Endodermal cell (in vitro differentiated cells): ENCODE measurements at regions not wholly inside any gene's neighbourhood (a gene's known extent, or its start where the extent isn't known, plus 50 kb on each side); places are given as distances from the start of the nearest gene placed in this dataset.

ENCODE experiments used
- DNase-seq: peaks from one replicate; pipeline ENCODE4 v3.0.0-alpha.2; 2017
- H3K27ac ChIP-seq: 2 replicates; pipeline ENCODE4 v1.5.1; 2013; ENCODE audit warnings: mild to moderate bottlenecking, low read depth, low read length, moderate library complexity
- H3K27me3 ChIP-seq: 2 replicates; pipeline ENCODE4 v1.6.1; 2013; ENCODE audit warnings: mild to moderate bottlenecking, low read length, moderate library complexity; ENCODE audit not compliant: insufficient read depth, control insufficient read depth, poor library complexity, severe bottlenecking
- H3K36me3 ChIP-seq: 2 replicates; pipeline ENCODE4 v1.7.0; 2013; ENCODE audit warnings: mild to moderate bottlenecking, low read length, moderate library complexity; ENCODE audit not compliant: control insufficient read depth, insufficient read depth
- H3K4me1 ChIP-seq: one replicate; pipeline ENCODE4 v1.7.0; 2013; ENCODE audit warnings: low read length; ENCODE audit not compliant: control insufficient read depth, insufficient read depth
- H3K4me3 ChIP-seq: 2 replicates; pipeline ENCODE4 v1.5.1; 2013; ENCODE audit warnings: mild to moderate bottlenecking, low read length, moderate library complexity
- H3K9ac ChIP-seq: 2 replicates; pipeline ENCODE4 v1.6.1; 2013; ENCODE audit warnings: mild to moderate bottlenecking, low read length, moderate library complexity; ENCODE audit not compliant: poor library complexity, severe bottlenecking; ENCODE audit errors: extremely low read depth
- H3K9me3 ChIP-seq: 2 replicates; pipeline ENCODE4 v1.6.1; 2013; ENCODE audit warnings: mild to moderate bottlenecking, low read length, moderate library complexity; ENCODE audit not compliant: control insufficient read depth
- H3K27ac Mint-ChIP-seq: 2 replicates; pipeline ENCODE4 v1.8.0; 2020; ENCODE audit warnings: mixed read lengths
- H3K27me3 Mint-ChIP-seq: 2 replicates; pipeline ENCODE4 v1.8.0; 2021; ENCODE audit warnings: mild to moderate bottlenecking, mixed read lengths; ENCODE audit not compliant: insufficient read depth
- H3K36me3 Mint-ChIP-seq: 2 replicates; pipeline ENCODE4 v1.8.0; 2020; ENCODE audit warnings: low read depth, mixed read lengths
- H3K4me1 Mint-ChIP-seq: 2 replicates; pipeline ENCODE4 v1.8.0; 2020; ENCODE audit warnings: mixed read lengths
- H3K4me3 Mint-ChIP-seq: 2 replicates; pipeline ENCODE4 v1.8.0; 2020; ENCODE audit warnings: mild to moderate bottlenecking, moderate library complexity, mixed read lengths
- H3K9me3 Mint-ChIP-seq: 2 replicates; pipeline ENCODE4 v1.8.0; 2020; ENCODE audit warnings: mild to moderate bottlenecking, mixed read lengths
- CTCF ChIP-seq: fragments of 200-600 bp; sonication (generic); conservative IDR thresholded peaks from 2 replicates; pipeline ENCODE4 v1.5.0; 2021; ENCODE audit warnings: antibody characterized with exemption, mild to moderate bottlenecking
- WGBS, 2 experiments: methylation state at CpG; one replicate each; pipeline versions ENCODE4 v1.1.5 to v1.1.7; 2013; ENCODE audit warnings: missing lambda C conversion rate in 2 of 2, mixed read lengths in 1 of 2; ENCODE audit not compliant: insufficient coverage in 1 of 2, insufficient read length in 1 of 2; 5-methylcytosine and 5-hydroxymethylcytosine counted together

DNA sequence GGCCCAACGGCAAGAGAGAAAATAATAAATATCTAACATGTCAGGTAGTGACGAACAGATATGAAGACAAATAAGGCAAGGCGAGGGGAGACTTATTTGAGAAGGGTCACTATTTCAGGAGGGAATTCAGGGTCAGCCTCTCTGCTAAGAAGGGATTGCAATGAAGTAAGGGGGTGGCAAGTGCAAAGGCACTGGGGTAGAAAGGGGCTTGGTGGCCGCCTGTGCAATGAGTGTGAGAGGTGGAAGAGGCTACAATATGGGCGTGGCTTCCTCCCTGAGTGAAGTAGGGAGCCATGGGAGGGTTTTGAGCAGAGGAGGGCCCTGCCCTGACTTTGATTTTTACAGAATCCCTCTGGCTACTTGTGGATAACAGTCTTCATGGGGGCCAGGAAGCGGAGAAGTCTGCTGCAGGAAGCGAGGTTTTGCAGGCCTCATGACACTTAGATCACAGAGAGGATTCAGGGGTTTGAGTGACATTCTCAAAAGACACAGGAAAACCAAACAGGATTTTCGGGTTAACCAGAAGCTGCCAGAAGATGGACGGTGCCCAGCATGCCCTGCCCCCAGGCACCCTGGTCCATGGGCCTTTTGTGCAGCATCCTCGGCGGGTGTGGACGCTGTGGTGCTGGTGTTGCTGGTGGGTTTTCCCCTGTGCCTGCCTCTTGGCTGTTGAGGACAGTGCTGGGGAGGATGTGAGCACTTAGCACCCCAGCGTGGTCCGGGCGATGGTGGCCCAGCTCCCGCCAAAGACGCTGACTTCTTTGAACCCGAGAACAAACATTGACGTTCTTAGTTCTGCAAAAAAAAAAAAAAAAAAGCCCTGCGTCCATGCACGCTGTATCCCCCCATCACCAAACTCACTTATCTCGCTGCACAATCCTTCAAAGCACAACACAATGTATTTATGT lies 124.2 kb upstream of the PTPN1 start:
- no peaks in the 10 kb centered on the region for H3K9me3 ChIP-seq
- no peaks in the 10 kb centered on the region for H3K27me3 Mint-ChIP-seq
- no peaks in the 10 kb centered on the region for H3K36me3 ChIP-seq
- H3K9me3 Mint-ChIP-seq, result no peaks in the 10 kb centered on the region
- H3K4me3 Mint-ChIP-seq, result no peak overlapping the region
- WGBS, 2 experiments, result 91 to 97% methylated on average over 12 to 20 of the region's 22 CpGs
- H3K9ac ChIP-seq, result no peak overlapping the region
- no peak overlapping the region for H3K27ac ChIP-seq
- DNase-seq, result no peak
- peaks cover 8% of the 10 kb centered on the region for H3K4me1 Mint-ChIP-seq
- no peak for TF ChIP-seq CTCF
- no peaks in the 10 kb centered on the region for H3K36me3 Mint-ChIP-seq
- no peaks in the 10 kb centered on the region for H3K27me3 ChIP-seq
- H3K4me3 ChIP-seq, result no peak overlapping the region
- H3K27ac Mint-ChIP-seq, result no peak overlapping the region
- no peaks in the 10 kb centered on the region for H3K4me1 ChIP-seq

DNA sequence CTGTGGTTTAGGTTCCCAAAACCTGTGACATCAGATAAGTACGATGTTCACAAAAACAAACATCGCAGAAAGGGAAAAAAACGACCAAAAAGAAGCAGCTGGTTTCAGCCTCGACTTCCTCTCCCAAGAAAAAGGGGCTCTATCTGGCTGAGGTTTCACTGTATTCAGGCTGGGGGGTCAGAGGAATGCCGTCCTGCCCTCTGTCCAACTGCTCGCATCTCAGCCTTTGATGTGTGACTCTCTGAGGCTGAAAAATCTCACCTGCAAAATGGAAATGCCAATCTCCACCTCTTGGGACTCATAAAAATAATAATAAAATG lies 123.6 kb upstream of the PTPN1 start:
- Histone ChIP-seq H3K36me3 (no peaks in the 10 kb centered on the region), H3K4me1 (no peaks in the 10 kb centered on the region), H3K27me3 (no peaks in the 10 kb centered on the region), H3K9me3 (no peaks in the 10 kb centered on the region), H3K27ac (no peak overlapping the region), H3K4me3 (no peak overlapping the region), H3K9ac (no peak overlapping the region)
- Mint-ChIP-seq H3K27ac (no peak overlapping the region), H3K9me3 (no peaks in the 10 kb centered on the region), H3K4me1 (peaks cover 8% of the 10 kb centered on the region), H3K36me3 (no peaks in the 10 kb centered on the region), H3K27me3 (no peaks in the 10 kb centered on the region), H3K4me3 (no peak overlapping the region)
- no peak for TF ChIP-seq CTCF
- no peak for DNase-seq
- 85 to 87% methylated on average over 2 to 6 of the region's 6 CpGs for WGBS, 2 experiments

DNA sequence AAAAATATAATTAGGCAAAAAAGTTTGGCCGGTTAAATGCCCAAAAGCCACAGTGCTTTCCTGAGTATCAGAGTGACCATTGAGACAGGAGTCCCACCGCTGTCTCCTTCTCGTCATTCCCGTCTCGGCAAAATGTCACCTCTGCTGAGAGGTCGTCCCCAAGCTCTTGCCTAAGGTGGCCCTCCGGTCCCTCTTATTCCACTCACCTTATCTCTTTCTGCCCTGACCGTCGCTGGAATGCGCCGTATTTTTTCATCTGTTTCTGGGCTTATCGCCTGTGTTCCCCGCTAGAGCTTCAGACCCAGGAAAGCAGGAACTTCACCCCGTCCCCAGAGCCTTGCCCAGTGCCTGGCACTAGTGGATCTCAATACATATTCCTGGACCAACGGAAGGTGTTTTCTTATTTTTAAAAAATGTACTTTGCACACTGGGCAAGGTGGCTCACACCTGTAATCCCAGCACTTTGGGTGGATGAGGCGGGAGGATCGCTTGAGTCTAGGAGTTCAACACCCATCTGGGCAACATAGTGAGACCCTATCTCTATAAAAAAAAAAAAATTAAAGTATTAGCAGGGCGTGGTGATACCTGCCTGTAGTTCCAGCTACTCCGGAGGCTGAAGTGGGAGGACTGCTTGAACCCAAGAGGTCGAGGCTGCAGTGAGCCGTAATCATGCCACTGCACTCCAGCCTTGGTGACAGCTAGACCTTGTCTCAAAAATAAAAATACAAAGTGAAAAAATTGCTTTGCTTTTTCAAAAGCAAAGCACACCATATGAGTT lies 122.8 kb upstream of the PTPN1 start:
- WGBS, 2 experiments, result 91 to 94% methylated on average over 19 to 21 of the region's 21 CpGs
- H3K27ac Mint-ChIP-seq, result no peak overlapping the region

More for the DNA sequence above, 122.8 kb upstream of the PTPN1 start:
- no peaks in the 10 kb centered on the region for H3K9me3 Mint-ChIP-seq
- H3K27me3 Mint-ChIP-seq, result no peaks in the 10 kb centered on the region
- Histone ChIP-seq H3K9me3 (no peaks in the 10 kb centered on the region), H3K36me3 (no peaks in the 10 kb centered on the region), H3K4me3 (no peak overlapping the region), H3K9ac (no peak overlapping the region), H3K4me1 (no peaks in the 10 kb centered on the region), H3K27me3 (no peaks in the 10 kb centered on the region), H3K27ac (no peak overlapping the region)
- TF ChIP-seq CTCF, result no peak
- no peak for DNase-seq
- peaks cover 8% of the 10 kb centered on the region for H3K4me1 Mint-ChIP-seq
- no peaks in the 10 kb centered on the region for H3K36me3 Mint-ChIP-seq
- H3K4me3 Mint-ChIP-seq, result no peak overlapping the region
